NCI-H2107 treated with DMSO at 0.1 percent for 48 hours (cell line): ENCODE measurements at regions not wholly inside any gene's neighbourhood (a gene's known extent, or its start where the extent isn't known, plus 50 kb on each side); places are given as distances from the start of the nearest gene placed in this dataset.
"Not testable (repeated sequence)": the region's sequence is repeated elsewhere in the genome, so short reads cannot be mapped to it uniquely, and the experiment has no call there.

Source experiments
- DNase-seq: peaks from one replicate; lab custom pipeline; 2025; ENCODE audit not compliant: unreplicated experiment; lab: John Stamatoyannopoulos, UW

DNA sequence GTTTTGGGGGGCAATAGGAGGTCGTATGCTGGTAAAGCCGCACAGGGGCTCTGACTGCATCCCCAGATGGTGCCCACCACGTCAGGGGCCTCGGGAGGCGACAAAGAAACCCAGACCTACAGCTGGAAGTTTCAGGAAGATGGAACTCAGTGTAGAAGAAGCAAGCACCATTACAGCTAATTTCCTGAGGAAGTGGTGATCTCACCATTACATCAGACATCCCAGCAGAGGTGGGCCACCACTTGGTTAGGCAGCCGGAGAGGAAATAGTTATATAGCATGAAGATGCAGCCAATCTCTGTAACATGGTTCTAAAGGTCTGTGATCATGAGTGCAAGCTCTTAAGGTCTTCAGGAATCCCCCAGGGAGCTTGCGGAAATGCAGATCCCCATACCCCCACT, 127.3 kb upstream of the PCBD1 start:
- no peak for DNase-seq

DNA sequence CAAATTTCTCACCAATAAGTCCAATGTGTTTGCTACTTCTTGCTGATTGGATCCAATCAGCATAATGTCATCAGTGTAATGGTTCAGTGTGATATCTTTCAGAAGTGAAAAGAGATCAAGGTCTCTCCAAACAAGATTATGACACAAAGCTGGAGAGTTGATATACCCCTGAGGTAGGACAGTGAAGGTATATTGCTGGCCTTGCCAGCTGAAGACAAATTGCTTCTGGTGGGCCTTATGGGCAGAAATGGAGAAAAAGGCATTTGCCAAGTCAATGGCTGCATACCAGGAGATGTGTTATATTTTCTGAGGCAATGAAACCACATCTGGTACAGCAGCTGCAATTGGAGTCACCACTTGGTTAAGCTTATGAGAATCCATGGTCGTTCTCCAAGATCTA, 131.7 kb upstream of the PCBD1 start:
- not testable (repeated sequence) for DNase-seq

DNA sequence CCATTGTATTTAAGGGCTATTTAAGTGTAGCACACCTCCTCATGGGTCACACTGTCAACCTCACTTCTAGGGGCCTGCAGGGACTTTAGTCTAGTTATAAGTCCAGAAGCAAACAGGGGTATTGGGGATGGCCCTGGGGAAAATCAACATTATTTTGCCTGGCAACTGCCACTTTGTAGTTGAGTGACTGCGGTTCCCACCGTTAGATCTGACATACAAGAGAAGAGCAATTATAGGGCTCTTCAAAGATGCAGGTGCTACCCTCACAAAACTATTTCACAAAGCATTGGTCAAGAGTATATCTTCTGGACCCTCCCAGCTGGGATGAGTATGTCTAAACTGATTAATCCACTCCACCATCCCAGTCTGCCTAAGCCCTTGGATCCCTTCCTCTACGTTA, 133.0 kb upstream of the PCBD1 start:
- DNase-seq, result no peak

DNA sequence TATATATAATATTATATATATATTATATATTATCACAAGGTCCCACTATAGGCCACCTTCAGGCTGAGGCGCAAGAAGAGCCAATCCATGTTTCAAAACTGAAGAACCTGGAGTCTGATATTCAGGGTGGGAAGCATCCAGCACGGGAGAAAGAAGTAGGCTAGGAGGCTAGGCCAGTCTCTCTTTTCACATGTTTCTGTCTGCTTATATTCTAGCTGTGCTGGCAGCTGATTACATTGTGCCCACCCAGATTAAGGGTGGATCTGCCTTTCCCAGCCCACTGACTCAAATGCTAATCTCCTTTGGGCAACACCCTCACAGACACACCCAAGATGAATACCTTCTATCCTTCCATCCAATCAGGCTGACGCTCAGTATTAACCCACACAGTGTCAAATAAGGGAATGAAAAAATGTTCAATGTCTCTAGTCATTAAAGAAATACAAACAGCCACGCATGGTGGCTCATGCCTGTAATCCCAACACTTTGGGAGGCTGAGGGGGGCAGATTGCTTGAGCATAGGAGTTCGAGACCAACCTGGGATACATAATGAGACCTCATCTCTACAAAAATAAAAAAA, 135.4 kb upstream of the PCBD1 start:
- DNase-seq, result no peak

DNA sequence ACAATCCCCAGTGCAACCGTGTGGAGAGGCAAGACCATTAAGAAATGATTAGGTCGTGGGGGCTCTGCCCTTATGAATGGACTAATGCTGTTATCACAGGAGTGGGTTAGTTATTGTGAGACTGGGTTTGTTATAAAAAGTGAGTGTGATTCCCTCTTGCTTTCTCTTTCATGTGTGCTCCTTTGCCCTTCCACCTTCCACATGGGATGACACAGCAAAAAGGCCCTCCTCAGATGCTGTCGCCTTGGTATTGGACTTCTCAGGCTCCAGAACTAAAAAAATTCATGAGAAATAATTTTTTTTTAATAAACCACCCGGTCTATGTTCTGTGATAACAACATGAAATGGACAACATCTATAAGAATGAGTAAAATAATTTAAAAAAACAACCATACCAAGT, 136.1 kb upstream of the PCBD1 start:
- no peak for DNase-seq

DNA sequence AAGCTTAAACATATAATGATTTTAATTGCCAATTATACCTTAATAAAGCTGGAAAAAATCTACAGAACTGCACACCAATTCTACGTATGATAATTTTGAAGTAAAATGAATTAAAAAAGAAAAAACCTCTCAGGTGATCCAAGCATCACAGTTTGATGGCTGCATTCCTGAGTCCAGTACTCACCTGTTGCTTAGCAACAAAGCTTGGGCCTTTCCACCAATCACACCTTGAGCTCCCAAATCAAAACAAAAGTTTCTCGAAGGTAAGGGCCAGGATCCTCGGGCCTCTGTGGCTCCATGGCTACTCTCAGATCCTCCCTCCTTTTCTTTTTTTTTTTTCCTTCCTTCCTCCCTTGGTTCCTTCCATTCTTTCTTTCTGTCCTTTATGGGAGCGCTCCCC, 137.2 kb upstream of the PCBD1 start:
- no peak for DNase-seq

DNA sequence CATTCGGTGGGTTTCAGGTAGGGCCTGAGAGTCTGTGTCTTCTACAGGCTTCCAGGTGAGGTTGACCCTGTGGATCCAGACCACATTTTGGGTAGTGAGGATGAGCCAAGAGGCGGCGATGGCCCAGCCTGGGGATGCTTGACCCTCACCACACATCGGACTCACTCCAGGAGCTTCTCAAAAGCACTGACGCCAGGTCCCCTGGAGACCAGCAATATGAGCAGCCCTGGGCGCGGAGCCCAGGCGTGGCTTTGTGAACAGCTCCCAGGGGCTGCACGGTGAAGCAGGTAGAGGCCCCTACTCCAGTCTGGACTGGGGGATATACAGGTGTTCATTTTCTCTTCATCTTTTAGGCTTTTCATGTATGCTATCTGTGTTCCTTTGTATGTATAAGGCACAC, 139.7 kb upstream of the PCBD1 start:
- no peak for DNase-seq

DNA sequence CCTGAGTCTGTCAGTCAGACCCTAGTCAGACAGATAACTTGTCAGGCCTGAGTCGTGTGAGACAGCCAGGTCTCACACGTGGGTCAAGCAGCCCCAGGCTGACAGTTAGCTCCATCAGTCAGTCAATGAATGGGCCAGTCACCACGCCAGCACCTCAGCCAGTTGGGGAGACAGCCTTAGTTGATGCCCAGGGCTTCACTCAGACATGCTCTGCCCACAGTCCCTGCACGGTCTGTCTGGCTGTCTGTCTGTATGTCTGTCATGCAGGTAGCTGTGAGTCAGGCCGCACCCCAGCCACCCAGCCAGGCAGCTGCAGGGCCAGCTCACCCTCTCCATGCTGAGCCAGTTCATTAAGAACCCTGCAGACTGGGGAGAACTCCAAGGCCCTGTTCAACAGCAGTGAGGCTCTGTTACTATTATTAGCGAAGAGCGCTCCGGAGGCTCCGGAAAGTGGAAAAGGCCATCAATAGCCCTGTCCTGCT, 141.1 kb upstream of the PCBD1 start:
- DNase-seq, result no peak

DNA sequence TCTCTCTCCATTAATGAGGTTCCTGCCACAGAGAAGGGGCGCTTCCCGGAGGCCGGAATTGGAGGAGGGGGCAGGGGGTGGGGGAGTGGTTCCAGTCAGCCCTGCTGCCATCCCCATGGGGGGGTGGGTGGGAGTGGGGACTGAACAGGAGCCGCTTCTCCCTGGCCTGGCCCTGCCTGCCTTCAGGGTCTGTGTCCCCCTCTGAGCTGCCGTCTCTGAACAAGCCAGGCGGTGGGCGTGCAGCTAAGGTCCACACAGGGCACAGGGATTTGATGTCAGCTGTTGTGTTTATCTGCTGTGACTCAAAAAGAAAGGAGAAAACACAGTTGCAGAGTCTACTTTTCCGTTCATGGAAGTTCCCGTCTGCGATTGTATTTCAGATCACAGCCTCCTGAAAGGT, 141.5 kb upstream of the PCBD1 start:
- DNase-seq, result no peak

DNA sequence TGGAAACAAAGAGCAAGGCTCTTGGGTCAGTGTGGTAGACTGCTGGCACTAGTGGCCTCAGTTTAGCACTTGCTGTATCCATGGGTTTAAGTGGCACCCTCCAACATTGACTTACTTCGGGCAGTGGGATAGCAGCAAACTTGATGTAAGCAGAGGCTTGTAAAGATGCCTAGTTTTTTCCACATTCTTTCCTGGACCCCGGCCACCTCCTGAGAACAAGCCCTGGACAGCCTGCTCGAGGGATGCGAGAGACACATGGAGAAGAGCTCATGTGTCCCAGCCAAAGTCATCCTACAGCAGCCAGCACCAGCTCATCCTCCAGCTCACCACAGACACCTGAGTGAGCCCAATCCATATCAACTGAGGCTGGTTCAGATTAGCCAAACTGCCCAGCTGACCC, 142.7 kb upstream of the PCBD1 start:
- DNase-seq, result no peak

DNA sequence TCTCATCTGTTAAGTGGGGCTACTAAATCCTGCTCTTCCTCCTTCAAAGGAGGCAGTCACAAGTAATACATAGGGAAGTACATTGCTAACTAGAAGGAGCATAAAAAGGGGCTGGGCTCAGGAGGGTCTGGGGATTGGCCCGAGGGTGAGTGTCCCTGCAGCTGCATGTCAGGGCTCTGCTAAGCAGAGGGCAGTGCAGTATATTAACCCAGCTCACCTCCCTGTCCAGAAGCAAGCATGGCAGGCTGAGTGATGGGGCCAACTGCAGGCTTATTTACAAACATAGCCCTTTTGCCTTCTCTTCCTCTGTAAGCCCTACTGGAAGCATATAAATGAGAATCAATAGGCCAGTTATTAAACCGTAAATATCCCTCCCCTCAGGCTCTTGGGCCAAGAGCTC, 143.2 kb upstream of the PCBD1 start:
- DNase-seq, result no peak

DNA sequence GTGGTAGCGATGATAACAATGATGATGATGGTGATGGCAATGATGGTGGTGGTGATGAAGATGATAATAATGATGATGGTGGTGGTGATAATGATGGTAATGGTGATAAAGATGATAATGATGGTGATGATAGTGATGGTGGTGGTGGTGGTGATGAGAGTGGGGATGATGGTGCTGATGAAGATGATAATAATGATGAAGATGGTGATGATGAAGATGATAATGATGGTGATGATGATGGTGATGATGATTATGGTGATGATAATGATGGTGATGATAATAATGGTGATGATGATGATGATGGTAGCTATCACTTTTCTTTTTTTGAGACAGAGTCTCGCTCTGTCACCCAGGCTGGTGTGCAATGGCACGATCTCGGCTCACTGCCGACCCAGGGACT, 144.5 kb upstream of the PCBD1 start:
- DNase-seq, result no peak

DNA sequence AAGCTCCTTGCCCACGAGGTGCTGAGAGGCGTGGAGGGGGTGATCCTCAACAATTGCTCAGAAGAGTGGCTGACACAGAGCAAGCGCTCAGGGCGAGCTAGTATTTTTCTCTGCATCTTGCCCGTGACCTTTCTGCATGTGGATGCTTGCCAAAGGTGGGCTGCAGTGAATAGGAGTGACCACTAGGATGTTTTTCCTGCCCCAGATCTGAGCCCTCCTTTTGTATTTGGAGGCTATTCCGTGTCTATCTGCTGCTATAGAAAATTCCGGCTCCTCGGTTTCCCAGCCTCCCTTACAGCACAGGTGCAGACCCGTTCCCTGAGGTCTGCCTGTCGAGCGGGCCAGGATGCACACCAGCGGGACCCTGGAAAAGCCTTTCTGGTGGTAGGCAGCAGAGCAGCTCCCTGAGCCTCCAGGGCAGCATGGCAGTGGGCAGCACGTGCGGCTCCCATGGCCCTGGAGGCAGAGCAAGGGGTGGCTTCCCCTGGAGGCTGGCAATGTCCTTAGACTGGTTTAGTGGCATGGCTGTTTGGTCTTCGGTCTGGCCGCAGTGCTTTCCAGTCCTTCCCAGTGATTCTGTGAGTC, 145.1 kb upstream of the PCBD1 start:
- DNase-seq, result no peak

DNA sequence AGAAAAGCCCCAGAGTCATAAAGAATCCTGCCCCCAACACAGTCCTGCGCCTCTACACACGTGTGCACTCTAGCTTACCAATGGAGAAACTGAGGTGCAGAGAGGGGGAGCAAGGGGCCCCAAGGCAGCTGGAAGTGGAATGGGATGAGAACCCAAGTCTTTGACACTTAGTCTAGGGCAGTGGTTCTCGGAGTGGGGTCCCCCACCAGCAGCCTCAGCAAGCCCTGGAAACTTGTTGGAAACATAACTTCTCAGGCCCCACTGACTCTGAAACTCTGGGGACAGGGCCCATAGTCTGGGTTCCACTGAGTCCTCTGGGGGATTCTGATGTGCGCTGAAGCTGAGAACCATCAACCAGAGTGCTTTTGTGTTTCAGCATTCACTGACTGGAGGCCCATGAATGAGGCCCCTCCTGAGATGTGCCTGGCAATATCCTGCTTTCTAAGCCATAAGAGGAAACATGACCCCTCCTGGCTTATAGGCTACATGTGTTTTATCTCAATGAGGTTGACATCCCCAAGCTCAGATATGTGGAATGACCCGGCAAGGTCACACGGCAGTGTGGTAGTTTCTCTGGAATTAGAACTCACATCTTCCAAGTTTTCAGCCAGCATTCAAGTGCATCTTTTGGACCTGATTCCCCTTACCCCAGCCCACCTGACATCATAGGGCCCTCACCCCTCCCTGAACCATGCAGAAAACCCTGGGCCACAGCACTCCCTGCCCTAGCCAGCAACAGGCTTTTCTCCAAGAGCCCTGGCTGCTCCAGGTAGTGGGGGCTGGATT, 147.3 kb upstream of the PCBD1 start:
- peak; percentile 36 for DNase-seq

DNA sequence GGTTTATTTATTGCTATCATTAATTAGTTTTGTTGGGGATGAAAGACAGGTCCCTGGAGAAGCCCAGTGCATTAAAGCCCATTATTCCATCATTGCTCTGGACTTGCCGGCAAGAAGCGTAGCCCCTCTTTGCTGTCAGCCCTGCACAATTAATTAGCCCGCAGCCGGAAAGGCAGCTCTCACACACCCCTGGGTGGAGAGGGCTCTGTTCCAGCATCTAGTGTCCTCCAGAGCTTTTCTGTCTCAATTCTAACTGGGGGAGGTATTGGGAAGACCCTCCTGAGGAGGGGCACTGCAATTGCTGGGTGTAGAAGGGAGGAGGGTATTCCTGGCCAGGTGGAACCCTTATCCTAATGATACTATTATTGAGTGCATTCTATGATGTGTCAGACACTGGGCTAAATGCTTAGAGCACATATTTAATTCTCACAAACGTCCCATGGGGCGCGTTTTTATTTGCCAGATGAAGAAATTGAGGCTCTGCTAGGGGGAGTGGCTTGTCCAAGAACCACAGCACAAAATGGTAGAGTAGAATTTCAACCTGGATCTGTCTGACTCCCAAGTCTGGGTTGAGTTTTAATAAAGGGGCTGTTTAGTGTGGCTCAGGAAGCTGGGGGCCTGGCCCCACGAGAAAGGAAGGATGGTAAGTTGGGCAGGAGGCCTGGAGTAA, 148.1 kb upstream of the PCBD1 start:
- no peak for DNase-seq

DNA sequence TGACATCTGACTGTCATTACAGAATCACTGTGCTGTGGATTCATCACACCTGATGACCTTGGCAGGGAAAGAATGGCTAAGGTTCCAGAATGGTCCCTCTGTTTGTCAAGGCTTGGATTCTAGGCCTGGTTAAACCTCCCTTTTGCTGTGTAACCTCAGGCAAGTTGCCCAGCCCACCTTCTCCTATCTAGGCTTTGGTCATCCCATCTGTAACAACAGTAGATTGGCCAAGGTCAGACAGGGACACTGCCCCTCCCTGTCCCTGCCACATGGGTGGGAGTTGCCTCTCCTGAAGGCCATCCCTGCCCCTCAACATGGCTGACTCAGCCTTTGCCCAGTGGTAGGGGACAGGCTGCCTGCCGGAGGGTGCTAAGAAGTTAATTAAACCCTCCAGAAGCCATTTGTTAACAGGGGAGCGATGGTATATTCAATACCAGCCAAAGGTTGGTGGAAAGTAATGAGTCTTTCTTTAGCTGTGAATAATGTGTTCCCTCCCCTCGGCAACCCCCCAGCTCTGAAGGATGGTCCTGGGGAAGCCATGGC, 149.8 kb upstream of the PCBD1 start:
- no peak for DNase-seq

DNA sequence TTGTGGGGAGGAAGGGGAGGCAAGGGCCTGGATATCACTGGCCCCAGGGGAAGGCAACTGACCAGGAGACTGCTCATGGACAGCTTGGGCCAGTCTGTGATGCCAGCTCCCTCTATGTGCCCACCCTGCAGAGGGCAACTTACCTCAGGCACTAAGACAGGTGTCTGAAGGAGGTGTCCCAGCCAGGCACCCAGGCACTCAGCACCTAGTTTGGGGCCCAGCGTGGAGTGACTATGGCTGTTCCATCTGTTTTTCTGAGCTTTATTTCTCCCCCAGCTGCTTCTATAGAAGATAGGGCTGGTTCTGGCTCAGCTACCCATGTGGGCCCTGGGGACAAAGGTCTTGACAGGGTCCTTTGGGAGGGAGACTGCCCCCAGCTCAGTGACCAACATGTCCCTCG, 150.6 kb upstream of the PCBD1 start:
- no peak for DNase-seq

DNA sequence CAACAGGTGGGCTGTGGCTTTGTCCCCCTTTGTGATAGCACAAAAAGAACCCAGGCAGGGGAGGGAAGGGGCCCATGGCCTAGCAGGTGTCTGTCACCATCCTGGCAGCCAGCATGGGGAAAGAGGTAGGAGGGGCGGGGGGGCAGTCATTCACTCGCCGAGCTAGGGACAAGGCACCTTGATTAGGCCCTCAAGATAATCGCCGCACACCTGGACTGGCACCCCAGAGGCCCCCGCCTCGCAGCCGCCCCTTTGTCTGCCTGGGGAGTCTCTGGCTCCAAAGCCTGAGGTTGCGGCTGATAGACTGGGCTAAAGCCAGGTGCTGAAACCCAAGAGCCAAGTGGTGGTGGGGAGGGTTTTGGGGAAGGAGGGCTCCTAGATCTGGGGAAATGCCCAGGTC, 151.2 kb upstream of the PCBD1 start:
- DNase-seq, result peak; percentile 91

DNA sequence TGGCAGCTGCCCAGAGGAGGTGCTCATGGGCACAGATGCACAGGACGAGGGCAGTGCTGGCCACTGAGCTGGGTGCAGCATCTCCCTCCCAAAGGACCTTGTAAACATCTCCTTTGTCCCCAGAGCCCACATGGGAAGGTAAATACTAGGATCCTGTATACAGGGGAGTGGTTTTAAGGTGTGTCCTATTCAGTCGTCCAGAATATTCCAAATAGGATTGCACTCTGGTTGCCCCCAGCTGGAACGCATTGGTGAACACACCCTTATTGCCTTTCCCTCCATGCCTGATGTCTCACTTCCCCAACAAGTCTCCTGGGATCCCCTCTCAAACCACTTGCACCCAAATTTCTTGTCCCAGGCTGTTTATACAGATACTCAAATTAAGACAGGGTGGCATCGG, 152.0 kb upstream of the PCBD1 start:
- DNase-seq, result peak; percentile 58

DNA sequence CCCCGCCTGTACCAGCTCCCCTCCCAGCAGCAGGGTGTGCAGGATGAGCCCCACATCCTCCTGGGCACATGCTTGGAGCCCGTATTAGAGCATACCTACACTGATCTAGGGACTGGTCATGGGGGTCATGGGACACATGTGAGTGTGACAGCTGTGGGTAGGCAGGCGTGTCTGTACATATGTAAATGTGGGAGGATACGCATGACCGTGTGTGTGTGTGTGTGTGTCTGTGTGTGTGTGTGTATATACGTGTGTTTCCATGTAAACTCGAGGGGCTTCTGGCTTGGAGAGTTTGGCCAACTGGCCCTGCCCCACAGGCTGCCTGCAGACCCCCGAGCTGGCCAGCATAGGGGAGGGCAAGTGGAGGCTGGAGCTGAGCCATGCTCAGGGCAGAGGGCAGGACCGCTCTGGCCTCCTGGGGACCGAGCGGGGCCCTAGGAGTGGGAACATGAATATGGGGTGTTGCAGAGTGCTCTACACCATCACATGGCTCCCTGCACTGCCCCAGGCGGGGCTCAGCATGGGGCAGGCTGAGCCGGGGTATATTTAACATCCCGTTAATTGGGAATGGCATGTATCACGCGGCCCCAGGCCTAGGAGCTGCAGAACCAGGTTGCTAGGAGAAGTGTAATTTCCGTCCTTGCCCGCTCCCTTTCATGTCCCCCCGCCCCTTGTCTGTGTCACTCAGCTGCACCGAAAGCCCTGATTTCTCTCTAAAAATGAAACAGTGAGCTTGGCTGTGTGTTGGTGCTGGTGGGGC, 152.7 kb upstream of the PCBD1 start:
- DNase-seq, result no peak

DNA sequence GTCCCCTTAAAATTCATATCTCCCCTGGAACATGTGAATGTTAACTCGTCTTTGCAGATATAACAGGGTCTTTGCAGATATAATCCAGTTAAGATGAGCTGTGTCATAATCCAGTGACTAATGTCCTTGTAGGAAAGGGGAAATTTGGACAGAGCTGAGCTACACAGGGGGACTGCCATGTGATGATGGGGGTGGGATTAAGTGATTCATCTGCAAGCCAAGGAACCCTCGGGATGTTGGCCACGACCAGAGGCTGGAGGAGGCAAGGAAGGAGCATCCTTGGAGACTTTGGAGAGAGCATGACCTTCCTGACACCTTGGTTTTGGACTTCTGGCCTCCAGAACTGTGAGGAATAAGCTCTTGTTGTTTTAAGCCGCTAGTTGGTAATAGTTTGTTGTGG, 153.9 kb upstream of the PCBD1 start:
- DNase-seq, result no peak
